Kidney capillary endothelial cell (primary cell): ENCODE measurements at regions not wholly inside any gene's neighbourhood (a gene's known extent, or its start where the extent isn't known, plus 50 kb on each side); places are given as distances from the start of the nearest gene placed in this dataset.
"Not testable (repeated sequence)": the region's sequence is repeated elsewhere in the genome, so short reads cannot be mapped to it uniquely, and the experiment has no call there.

Experiments
- DNase-seq: peaks from one replicate; pipeline ENCODE4 v3.0.0-alpha.2; 2018; ENCODE audit warnings: low spot score

GRCh38 chr12:107144441-107144840, 51.1 kb upstream of the CRY1 start:
- no peak for DNase-seq

DNA sequence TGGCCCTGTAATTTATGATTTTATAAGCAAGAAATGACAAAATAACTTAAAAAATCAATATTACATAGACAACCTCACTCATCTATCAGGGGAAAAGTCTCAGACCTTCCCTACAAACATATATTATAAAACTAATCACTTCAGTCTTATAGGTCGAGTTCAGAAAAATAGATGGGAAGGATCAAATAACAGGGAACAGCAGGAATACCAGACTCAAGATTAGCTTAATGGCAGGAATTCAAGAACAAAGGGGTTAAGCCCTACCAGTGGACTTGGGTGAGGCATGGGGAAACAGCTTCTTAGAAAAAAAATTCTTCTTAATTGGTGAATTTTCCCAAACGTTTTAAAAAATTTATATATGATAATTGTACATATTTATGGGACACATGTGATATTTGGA, 51.6 kb upstream of the CRY1 start:
- DNase-seq = no peak

DNA sequence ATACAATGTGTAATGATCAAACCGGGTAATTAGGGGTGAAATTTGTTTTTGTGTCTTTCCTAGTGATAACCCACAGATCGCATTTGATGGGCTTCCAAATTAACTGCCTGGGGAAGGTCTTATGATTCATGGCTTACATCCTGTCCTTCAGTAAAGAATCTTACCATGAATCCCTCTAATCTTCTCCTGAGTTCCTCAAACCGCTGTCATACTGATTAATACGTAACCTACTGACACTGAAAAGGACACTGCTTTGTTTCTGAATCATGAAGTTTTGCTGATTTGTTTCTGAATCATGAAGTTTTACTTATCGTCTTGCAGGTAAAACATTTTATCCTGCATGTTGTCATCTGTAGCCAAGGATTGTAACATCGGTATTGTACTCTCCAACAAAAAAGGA, 52.0 kb upstream of the CRY1 start:
- DNase-seq = peak; percentile 51

DNA sequence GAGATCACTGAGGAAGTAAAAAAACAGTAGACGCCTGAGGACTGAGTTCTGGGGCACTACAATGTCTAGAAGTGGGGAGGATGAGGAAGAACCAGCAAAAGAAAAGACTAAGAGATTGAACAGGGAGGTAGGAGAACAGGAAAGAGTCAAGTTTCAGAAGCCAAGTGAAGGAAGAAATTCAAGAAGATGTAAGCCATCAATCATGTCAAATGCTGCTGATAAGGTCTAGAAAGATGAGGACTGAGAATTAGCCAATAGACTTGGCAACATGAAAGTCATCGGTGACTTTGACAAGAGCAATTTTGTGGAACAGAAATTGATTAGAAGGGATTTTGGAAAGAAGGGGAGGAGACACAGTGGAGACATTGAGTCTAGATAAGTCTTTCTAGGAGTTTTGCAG, 54.8 kb upstream of the CRY1 start:
- DNase-seq = no peak

DNA sequence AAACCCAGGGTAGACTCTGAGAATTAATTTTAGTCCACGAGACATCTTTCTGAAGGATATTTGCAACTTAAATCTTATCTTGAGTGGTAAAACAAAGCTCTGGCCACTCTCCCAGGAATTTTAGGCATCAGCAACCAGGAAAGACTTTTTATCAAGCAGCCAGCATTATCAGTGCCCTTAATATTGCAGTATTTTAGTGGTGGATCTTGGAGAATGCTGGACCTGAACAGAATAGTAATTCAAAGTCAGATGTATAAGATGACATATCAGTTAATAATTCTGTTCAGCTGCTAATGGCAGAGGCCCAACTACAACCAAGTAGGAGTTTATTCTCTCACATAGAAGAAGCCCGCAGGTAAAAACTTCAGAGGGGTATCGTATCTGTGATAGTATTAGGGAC, 59.0 kb upstream of the CRY1 start:
- DNase-seq = no peak

GRCh38 chr12:107159384-107159900, 66.1 kb upstream of the CRY1 start:
- no peak for DNase-seq

- no peak for DNase-seq
Observed at GRCh38 chr12:107163413-107163812, 70.1 kb upstream of the CRY1 start.

GRCh38 chr12:107164392-107164791, 71.0 kb upstream of the CRY1 start:
- DNase-seq = no peak

DNA sequence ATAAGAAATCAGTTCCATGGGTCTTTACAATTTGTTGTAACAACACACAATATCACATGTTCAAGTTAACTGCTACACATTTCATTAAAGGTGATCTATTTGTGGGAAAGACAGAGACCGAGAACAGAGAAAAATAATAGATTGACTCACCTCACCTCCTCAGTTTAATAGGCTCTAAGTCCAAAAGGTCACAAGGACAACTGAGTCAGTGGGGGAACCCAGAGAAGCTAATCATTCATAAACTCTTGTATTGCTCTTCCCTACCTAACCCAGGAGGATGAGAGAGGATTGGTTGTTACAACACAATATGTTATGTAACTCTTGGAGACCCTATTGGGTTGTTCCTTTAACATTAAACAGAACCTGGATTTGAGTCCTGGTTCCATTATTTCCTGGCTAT, 72.2 kb upstream of the CRY1 start:
- DNase-seq = no peak

- DNase-seq = no peak
Observed at GRCh38 chr12:107167756-107168155, 74.4 kb upstream of the CRY1 start.

DNA sequence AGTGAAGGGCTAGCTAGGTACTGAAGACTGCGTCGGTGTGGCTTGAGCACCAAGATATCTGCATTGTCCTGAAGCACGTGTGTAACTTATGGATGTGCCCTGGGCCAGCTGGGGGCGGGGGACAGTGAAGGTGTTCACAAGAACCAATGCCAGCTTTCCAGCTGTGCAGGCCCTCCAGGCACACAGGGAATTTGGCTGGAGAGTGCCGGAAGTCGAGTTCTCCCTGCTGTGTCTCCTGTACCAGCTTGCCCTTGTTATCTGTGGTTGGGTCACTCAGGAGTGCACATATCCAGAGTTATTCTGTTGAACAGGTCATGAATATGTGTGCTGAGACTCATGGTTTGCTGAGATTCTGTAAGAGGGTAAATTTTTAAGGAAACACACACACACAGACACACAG, 75.9 kb upstream of the CRY1 start:
- no peak for DNase-seq

GRCh38 chr12:107178776-107179175, 85.4 kb upstream of the CRY1 start:
- DNase-seq = no peak

GRCh38 chr12:107179871-107180270, 86.5 kb upstream of the CRY1 start:
- DNase-seq = no peak

GRCh38 chr12:107180272-107180671, 86.9 kb upstream of the CRY1 start:
- DNase-seq = no peak

DNA sequence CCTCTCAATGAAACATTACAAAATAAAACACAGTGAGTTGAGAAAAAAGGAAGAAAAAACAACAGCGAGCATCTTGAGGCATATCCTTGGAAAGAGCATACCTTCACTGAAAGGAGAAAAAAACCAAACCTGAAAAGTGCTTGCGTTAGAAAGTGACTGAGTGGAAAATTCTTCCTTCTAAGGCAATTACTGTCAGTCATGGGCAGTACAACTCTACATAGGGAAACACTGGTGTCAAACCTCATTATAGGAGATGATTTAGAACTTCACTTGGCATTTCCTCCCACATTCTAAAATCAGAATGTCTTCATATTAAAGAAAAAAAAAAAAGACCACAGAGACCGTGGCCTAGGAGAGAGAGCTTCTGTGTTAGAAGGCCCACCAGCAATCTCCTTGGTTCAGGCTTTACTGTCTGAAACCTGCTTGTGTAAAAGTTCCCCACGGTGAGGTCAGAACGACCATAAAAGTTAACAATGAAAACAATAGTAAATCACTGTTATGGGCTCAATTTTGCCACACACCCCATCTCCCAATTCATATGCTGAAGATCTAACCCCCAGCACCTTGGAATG, 91.1 kb upstream of the CRY1 start:
- DNase-seq = no peak

DNA sequence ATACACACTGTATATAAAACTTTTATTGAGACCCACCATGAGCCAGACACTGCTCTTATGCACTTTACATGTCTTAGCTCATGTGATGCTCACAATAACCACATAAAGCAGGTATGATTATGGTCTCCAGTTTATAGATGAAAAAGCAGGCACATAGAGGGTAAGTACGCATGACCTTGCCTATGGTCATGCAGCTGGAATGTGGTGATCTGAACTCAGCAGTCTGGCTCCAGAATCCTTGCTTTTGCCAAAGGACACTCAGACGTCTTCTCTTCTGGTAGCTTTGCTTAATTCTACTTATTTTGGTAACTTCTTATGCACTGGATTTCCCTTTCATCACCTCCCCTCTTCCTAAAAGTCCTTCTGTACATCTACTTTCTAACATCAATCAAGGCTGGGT, 103.3 kb upstream of the CRY1 start:
- no peak for DNase-seq

DNA sequence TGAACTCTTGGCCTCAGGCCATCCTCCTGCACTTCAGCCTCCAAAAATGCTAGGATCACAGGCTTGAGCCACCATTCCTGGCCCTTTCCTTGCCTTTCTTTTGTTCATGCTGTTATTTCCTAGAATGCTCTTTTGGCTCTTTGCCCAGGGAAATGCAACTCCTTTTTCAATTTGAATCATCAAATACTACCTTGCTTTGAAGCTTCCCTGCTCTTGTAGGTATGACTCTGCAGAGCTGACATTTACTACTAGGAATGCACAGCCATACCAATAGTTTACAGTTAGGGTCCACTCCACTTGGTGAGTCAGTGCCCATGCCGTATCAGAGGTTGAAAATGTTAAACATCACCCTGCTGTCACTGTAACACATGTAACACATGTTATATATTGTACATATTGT, 107.0 kb upstream of the CRY1 start:
- DNase-seq = peak; percentile 10

DNA sequence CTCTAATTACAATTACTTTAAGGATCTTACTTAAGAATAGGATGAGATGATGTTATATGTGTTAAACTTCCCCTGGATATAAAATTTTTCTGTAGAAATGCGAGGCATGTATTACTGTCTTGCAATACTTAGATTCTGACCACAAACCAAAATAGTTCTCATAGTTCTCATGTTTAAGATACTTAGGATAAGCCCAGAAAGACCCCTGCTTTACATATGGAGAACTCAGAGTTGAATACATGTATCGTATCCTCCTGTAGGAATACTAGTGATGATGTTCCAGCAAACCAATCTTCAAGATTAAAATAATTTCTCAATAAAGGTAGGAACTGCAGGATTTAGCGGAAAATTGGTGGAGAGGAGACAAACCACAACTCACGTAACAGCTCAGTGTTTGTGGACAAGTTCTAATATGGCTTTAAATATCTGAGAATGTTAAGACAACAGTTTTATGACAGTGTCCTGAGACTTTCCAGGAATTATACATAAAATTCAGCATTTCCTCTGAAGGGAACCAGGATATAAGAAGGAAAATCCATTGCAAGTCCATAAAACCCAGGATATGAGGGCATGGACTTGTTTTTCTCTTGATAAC, 114.7 kb upstream of the CRY1 start:
- DNase-seq = no peak

DNA sequence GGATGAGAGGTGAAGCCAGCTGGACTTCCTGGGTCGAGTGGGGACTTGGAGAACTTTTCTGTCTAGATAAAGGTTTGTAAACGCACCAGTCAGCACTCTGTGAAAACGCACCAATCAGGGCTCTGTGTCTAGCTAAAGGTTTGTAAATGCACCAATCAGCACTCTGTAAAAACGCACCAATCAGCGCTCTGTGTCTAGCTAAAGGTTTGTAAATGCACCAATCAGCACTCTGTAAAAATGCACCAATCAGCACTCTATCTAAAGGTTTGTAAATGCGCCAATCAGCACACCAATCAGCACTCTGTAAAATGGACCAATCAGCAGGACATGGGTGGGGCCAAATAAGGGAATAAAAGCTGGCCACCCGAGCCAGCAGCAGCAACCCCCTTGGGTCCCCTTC, 116.4 kb upstream of the CRY1 start:
- DNase-seq = not testable (repeated sequence)

DNA sequence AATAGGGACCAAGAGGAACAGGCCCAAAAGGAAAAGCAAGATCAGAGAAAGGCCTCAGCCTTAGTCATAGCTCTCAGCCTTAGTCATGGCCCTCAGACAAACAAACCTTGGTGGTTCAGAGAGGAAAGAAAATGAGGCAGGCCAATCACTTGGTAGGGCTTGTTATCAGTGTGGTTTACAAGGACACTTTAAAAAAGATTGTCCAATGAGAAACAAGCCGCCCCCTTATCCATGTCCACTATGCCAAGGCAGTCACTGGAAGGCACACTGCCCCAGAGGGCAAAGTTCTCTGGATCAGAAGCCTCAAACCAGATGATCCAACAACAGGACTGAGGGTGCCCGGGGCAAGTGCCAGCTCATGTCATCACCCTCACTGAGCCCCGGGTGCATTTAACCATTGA, 121.0 kb upstream of the CRY1 start:
- DNase-seq = peak; percentile 38

GRCh38 chr12:107216411-107216810, 123.1 kb upstream of the CRY1 start:
- not testable (repeated sequence) for DNase-seq

DNA sequence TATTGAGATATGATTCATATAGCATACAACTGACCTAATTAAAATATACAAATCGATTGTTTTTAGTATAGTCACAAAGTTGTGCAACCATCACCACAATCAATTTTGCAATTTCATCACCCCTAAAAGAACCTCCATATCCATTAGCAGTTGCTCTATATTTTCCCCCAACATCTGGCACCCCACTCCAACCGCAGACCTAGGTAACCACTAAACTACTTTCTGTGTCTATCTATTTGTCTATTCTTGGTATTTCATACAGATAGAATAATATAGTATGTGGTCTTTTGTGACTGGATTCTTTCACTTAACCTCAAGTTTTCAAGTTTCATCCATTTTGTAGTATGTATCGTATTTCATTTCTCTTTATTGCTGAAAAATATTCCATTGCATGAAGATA, 126.0 kb upstream of the CRY1 start:
- no peak for DNase-seq

DNA sequence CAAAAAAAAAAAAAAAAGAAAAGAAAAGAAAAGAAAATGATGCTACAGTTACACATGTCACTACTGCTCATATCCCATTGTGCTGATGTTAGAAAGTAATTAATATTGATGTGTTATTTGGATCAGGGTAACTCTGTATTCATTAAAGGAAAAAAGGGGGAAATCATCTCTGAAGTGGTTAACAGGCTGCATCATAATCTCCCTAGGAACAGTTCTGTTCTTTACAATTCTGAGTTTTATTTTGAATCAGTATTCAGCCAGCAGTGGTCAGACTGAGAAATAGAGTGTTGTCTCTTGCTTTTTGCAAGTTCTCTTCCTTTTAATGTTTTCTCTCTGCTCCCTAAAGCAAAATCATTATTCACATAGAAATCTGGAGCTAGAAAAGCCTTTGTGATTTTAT, 128.6 kb upstream of the CRY1 start:
- no peak for DNase-seq

- no peak for DNase-seq
Observed at GRCh38 chr12:107223821-107224220, 130.5 kb upstream of the CRY1 start.
